Gastroesophageal sphincter (tissue), 3 donors: ENCODE measurements at regions not wholly inside any gene's neighbourhood (a gene's known extent, or its start where the extent isn't known, plus 50 kb on each side); places are given as distances from the start of the nearest gene placed in this dataset.
A peak's percentile ranks its signal among the peaks of the same experiment; 100 is the strongest.

Experiments
- EP300 ChIP-seq: sonication (generic); formaldehyde crosslinking; IDR thresholded peaks from one replicate; pipeline ENCODE4 v1.6.1; 2017; ENCODE audit warnings: antibody characterized with exemption, mild to moderate bottlenecking
- POLR2AphosphoS5 ChIP-seq: sonication (generic); formaldehyde crosslinking; IDR thresholded peaks from one replicate; pipeline ENCODE4 v1.6.1; 2017; ENCODE audit warnings: antibody characterized with exemption
- TF ChIP-seq, protein P1 (sequence below), 4 experiments: fragments of 200-600 bp in 2 of 4; fragments of 450-650 bp in 2 of 4; sonication (generic) in 1 of 4; IDR thresholded peaks; one replicate each; pipeline ENCODE4 v1.5.1; 2017 to 2019; ENCODE audit warnings: antibody characterized with exemption in 4 of 4, mild to moderate bottlenecking in 2 of 4, moderate library complexity in 2 of 4

DNA sequence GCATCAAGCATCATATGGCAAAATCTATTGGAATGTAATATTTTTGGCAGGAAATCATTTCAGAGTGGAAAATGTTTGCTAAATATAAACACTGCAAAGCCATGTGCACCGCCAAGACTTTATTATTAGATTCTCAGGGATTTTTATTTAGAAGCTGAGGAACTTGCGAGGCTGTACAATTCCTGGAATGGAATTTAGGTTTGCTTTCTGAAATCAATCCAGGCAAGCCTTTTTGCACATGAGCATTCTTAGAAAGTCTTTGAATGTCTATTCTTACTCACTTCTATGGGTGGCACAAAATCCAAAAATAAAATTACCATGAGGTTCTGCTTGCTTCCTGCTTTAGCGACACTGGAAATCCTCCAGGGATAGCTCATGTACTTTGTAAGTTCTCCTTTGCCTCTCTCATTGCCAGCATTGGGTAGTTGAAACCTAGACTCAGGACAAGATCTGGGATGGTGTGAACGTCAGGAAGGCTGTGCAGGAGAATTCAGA lies 71.5 kb upstream of the PALM2AKAP2 start:
- TF ChIP-seq, protein P1, sequence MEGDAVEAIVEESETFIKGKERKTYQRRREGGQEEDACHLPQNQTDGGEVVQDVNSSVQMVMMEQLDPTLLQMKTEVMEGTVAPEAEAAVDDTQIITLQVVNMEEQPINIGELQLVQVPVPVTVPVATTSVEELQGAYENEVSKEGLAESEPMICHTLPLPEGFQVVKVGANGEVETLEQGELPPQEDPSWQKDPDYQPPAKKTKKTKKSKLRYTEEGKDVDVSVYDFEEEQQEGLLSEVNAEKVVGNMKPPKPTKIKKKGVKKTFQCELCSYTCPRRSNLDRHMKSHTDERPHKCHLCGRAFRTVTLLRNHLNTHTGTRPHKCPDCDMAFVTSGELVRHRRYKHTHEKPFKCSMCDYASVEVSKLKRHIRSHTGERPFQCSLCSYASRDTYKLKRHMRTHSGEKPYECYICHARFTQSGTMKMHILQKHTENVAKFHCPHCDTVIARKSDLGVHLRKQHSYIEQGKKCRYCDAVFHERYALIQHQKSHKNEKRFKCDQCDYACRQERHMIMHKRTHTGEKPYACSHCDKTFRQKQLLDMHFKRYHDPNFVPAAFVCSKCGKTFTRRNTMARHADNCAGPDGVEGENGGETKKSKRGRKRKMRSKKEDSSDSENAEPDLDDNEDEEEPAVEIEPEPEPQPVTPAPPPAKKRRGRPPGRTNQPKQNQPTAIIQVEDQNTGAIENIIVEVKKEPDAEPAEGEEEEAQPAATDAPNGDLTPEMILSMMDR (IDR thresholded peaks at IDR 0.05): no peak
- no peak for TF ChIP-seq EP300
- TF ChIP-seq POLR2AphosphoS5: peak; percentile 26
